GM23248 (cell line): ENCODE measurements at regions not wholly inside any gene's neighbourhood (a gene's known extent, or its start where the extent isn't known, plus 50 kb on each side); places are given as distances from the start of the nearest gene placed in this dataset.

Experiments
- EZH2 ChIP-seq: fragments of 200-600 bp; sonication (generic); IDR thresholded peaks from 2 replicates; pipeline ENCODE4 v1.6.1; 2018; ENCODE audit warnings: antibody characterized with exemption, mild to moderate bottlenecking; ENCODE audit not compliant: insufficient read depth, poor library complexity, severe bottlenecking
- EZH2phosphoT487 ChIP-seq: fragments of 200-600 bp; sonication (generic); IDR thresholded peaks from 2 replicates; pipeline ENCODE4 v1.6.1; 2018; ENCODE audit warnings: antibody characterized with exemption, moderate library complexity, mild to moderate bottlenecking, low read depth; ENCODE audit not compliant: insufficient read depth

- TF ChIP-seq EZH2phosphoT487 (no peak), EZH2 (no peak)
Observed at GRCh38 chr2:204022550-204022949, 86.0 kb downstream of the ICOS start.
